ENCODE measurements at regions not wholly inside any gene's neighbourhood (a gene's known extent, or its start where the extent isn't known, plus 50 kb on each side); places are given as distances from the start of the nearest gene placed in this dataset.
"Not testable (repeated sequence)": the region's sequence is repeated elsewhere in the genome, so short reads cannot be mapped to it uniquely, and the experiment has no call there.

GRCh38 chr16:64309398-64310110 lies 812.3 kb downstream of the CDH11 start:
- DNase-seq: no peak

GRCh38 chr16:64308721-64309120 lies 813.1 kb downstream of the CDH11 start:
- DNase-seq: no peak

- DNase-seq: no peak
Observed at GRCh38 chr16:64307431-64307830, 814.4 kb downstream of the CDH11 start.

- no peak for DNase-seq
Observed at GRCh38 chr16:64305663-64306062, 816.2 kb downstream of the CDH11 start.

- no peak for DNase-seq
Observed at GRCh38 chr16:64304951-64305350, 816.9 kb downstream of the CDH11 start.

DNA sequence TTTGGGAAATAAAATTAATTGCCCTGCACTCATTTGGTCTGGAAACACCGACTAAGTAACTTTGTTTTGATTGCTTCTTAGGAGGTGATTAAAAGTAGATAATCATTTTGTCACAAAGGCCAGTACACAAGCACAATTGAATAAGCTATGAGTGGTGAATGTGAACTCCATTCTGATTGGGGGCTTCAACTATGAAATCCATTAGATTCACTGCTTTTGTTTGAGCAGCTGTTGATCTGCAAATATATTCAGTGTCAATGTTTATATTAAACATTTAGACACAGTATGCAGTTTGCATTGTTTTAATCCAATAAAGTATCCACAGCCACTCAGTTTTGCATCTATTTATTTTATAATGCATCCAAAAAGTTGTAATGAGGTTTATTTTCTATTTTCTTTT lies 817.5 kb downstream of the CDH11 start:
- no peak for DNase-seq

DNA sequence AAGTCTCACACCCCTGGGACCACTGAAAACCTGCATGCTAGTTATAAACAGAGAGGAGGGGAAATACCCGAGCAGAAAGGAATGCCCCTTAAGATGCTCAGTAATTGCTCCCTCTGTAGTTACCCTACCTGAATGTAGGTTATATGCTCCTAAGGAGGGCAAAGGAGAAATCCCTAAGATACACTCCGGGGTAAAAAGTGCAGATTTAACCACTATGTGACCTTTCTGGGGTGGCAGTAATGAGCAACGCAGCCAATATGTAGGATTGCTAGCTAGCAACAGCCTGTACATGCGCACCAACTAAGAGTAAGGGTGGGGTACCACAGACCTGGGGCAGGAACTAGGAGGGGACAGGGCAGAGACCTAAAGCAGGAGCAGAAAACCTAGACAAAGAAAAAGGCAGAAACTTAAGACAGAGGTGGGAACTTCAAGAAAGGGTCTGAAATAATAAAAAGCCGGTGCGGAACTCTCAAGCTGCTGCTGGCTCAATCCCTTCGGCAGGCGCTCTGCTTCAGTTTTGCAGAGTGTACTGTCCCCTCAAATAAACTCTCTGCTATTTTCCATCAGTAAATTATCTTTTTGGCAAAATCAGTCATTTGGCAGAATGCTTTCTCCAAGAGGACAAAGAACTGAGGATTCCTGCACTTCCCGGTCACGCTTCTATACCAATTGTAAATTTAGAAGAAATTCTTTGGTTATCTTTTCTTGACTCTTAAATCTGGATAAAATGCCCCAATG lies 823.8 kb downstream of the CDH11 start:
- DNase-seq: no peak

- DNase-seq: no peak
Observed at GRCh38 chr16:64295466-64295865, 826.4 kb downstream of the CDH11 start.

GRCh38 chr16:64292953-64293352 lies 828.9 kb downstream of the CDH11 start:
- no peak for DNase-seq

- no peak for DNase-seq
Observed at GRCh38 chr16:64292161-64292560, 829.7 kb downstream of the CDH11 start.

GRCh38 chr16:64290461-64290860 lies 831.4 kb downstream of the CDH11 start:
- no peak for DNase-seq

DNA sequence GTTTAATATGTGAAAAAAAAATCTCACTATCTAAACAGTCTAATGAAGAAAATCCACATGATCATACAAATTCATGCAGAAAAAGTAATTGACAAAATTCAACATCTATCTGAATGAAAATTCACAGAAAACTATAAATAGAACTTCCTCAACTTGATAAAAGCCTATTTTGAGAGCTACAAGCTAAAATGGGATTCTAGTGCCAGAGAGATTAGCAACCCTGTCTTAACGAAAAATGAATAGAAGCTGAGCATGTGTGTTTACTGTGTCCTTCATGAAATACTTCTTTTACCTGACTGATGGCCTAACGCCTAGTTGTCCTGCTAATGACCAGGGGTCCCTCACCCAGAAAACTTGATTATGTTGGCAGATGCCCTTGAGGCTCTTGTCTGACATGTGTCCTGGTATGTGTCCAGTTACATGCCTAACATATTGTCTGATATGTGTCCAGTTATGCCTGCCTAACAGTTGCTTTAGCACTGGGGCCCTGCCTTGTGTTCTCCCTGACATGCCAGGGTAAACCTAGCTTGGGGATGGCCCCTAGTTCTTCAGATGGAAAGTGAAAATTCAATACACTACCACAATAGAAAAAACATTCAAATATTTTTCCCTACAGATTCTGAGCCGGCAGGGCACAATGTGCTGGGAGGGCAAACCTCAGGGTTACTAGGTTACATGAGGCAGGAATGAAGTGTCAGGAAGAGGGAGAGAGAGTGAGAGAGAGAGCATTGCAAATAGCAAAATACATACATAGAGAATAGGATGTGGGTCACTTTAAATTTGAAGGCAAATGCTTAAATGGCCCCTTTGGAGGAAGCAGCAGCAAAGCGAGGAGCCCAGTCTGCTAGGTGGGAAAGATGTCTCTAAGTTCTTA lies 834.0 kb downstream of the CDH11 start:
- no peak for DNase-seq

DNA sequence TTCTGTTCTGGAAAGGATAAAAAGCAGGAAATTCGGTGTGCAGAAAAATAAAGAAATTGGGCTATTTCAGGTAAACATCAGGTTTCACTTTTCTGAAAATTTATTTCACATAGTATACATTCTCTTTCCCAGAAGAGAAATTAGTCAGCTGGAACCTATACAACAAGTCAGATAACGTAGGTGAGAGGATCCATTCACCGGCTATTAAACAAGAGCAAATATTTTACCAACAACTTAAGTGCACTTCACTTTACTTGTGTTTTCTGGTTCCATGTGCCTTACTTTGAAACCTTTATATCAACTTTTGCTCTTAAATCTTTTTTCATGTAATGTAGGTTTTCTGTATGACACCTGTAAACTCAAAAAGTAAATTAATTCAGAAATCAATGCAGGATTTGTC lies 839.7 kb downstream of the CDH11 start:
- DNase-seq: no peak

DNA sequence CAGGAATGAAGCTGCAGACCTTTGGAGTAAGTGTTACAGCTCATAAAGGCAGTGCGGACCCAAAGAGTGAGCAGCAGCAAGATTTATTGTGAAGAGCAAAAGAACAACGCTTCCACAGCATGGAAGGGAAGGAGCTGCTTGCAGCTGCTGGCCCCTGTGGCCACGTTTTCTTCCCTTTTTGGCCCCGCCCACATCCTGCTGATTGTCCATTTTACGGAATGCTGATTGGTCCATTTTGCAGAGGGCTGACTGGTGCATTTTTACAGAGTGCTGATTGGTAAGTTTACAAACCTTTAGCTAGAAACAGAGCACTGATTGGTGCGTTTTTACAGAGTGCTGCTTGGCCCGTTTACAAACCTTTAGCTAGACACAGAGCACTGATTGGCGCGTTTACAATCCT lies 841.5 kb downstream of the CDH11 start:
- DNase-seq: no peak

DNA sequence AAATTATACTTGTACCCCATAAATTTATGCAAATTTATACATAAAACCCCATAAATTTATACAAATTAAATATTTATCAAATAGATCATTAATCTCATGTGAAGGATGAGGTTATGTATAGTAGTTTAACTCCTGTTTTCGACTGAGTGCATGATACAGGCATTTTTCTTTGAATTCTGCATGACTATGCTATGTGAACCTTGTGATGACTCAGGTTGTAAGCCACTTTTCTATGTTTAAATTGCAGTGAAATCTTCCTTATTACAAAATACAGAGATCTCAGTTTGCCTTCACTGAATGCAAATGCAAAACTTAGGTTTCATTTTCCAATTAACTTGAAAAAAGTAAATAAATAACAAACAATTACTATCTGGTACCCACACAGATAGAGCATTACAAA lies 843.7 kb downstream of the CDH11 start:
- no peak for DNase-seq

- no peak for DNase-seq
Observed at GRCh38 chr16:64276646-64277045, 845.2 kb downstream of the CDH11 start.

DNA sequence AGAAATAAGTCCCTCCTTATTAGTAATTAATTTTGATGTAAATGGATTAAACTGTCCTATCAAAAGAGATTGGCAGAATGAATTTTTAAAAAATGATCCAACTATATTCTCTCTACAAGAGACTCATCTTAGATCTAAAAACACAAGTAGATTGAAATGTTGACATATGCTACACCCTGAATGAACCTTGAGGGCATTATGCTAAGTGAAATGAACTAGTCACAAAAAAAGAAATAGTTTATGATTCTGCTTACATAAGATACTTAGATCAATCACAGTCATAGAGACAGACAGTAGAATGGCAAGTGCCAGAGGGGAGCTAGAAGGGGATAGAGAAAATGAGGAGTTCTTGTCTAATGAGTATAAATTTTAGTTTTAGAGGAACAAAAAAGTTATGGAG lies 849.8 kb downstream of the CDH11 start:
- no peak for DNase-seq

DNA sequence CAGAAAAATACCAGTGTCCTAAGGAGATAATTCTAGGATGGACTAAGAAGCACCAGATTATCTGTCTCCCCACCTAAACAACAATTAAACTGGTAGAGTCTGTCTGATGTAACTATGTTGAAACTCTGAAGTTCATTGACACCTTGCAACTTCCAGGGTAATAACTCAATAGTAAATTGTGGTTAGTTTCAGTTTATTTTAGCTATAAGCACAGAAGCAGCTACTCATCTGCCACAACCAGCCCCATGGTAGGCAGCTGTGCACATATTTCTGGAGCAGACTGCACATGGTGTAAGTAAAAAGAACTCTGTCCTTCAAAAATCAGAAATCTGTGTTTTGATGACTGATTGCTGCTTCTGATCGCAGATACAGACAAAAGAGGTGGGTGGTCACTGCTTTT lies 852.1 kb downstream of the CDH11 start:
- DNase-seq: no peak

- DNase-seq: no peak
Observed at GRCh38 chr16:64265756-64266155, 856.1 kb downstream of the CDH11 start.

DNA sequence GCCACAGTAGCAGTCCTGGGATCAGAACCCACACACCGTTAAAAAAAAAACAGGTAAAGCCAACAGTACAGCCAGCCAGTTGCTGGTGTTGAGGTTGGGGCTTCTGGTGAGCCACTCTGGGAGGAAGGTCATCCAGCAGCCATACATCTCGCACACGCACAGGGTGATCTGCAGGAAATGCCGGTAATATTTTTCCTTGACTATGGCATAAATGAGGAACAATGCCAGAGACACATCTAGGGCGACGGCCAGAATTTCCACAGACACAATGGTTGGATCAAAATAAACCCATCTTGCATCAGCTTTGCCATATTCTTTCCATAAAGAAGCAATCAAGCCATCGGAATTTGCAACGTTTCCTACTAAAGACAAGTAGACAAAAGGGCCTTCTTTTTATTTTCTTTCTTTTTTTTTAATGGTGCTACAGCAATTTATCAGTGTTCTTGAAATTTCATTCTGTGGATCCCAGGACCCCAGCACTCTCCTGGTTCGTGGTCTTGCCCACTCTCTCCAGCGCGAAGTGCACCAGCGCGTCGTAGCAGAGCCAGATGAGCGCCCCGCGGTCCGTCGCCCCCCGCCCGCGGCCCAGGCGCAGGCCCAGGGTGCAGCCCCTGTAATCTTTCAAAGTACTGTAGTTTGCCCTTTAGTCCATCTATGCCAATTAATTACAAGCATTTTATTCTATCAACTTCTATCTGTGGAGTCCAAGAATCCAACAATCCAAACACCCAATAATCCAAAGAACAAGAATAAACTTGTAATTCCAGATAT lies 861.0 kb downstream of the CDH11 start:
- DNase-seq: not testable (repeated sequence)

Measured in hypothalamus (tissue), 51 donors.